ENCODE measurements at regions not wholly inside any gene's neighbourhood (a gene's known extent, or its start where the extent isn't known, plus 50 kb on each side); places are given as distances from the start of the nearest gene placed in this dataset.

DNA sequence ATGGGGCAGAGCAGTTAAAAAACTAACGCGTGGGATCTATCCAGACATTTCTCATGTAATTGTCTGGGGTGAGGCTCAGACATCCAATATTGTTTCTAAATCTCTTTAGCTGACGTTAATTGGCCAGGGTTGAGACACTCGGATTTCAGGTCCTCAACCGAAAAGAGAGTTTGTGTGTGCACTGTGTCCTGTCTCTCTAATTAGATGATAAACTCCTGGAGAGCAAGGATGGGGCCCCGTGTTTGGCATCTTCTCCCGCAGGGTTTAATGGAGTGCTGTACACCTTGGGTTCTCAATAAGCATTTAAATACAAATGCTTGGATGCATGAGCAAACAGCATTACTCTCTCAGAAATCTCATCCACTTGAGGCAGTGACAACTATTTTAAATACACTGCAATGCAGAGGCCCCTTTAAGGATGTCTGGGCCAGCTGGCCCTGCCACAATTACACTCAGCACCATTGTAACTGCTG lies 139.6 kb downstream of the MTX3 start:
- CTCF ChIA-PET, result no interaction called here
- no peak overlapping the region for H3K27ac Mint-ChIP-seq (ENCODE audit: unreplicated experiment)
- intact Hi-C loops (cut with micrococcal nuclease; ENCODE audit: unreplicated experiment), result no loop called here

DNA sequence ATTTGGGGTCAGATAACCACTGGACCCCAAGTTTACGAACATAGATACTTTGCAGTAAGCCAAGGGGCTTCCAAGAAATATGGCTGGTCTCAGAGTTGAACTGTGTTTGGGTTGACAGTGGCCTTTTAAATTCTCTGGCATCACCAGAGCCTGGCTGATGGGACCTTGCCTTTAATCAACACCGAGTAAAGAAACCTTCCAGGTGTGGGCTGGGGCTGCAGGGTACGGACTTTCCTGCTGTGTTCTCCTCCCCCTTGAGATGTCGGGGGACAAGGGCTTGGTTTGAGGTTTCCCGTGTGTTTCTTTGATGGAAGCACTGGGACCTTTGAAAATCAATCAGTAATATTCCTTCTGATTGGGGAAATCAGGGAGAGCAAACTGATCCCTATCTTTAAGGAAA lies 140.1 kb downstream of the MTX3 start:
- CTCF ChIA-PET, result no interaction called here

More for the DNA sequence above, 139.6 kb downstream of the MTX3 start:
- Mint-ChIP-seq H3K27me3 (ENCODE audit: unreplicated experiment) (peaks cover 21% of the 10 kb centered on the region), H3K36me3 (ENCODE audit: insufficient read depth, unreplicated experiment) (no peaks in the 10 kb centered on the region), H3K4me3 (ENCODE audit: low read depth, unreplicated experiment) (no peak overlapping the region), H3K4me1 (ENCODE audit: low read depth, unreplicated experiment) (no peaks in the 10 kb centered on the region), H3K9me3 (ENCODE audit: low read depth, unreplicated experiment) (no peaks in the 10 kb centered on the region)
- no peak for DNase-seq
- BruUV-seq (replicated peaks), result no TSS peak
- TF ChIP-seq, protein P1, sequence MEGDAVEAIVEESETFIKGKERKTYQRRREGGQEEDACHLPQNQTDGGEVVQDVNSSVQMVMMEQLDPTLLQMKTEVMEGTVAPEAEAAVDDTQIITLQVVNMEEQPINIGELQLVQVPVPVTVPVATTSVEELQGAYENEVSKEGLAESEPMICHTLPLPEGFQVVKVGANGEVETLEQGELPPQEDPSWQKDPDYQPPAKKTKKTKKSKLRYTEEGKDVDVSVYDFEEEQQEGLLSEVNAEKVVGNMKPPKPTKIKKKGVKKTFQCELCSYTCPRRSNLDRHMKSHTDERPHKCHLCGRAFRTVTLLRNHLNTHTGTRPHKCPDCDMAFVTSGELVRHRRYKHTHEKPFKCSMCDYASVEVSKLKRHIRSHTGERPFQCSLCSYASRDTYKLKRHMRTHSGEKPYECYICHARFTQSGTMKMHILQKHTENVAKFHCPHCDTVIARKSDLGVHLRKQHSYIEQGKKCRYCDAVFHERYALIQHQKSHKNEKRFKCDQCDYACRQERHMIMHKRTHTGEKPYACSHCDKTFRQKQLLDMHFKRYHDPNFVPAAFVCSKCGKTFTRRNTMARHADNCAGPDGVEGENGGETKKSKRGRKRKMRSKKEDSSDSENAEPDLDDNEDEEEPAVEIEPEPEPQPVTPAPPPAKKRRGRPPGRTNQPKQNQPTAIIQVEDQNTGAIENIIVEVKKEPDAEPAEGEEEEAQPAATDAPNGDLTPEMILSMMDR (IDR thresholded peaks at IDR 0.05; ENCODE audit: unreplicated experiment), result no peak

DNA sequence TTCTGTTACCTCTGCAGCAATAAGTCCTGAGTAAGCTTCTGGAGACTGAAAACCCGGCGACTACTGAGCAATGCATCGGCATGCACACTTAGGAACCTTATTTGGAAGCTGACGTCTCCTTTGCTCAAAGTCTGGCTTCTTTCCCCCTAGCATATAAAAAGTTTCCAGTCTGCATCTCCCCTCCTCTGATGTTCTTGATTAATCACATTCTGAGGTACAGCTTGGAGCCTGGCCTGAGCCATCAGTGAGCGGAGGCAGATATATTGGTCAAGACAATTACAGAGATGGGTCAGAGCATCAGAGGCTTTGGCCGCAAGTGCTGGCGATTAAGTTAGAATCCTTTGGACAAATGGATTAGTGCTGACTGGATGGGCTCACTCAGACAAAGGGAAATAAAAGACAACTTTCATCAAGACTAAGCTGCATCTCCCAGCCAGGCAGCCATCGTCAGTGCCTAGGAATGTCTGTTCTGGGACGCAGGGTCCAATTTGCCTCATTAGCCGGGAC lies 140.7 kb downstream of the MTX3 start:
- DNase-seq, result no peak
- H3K27me3 Mint-ChIP-seq (ENCODE audit: unreplicated experiment), result peaks cover 21% of the 10 kb centered on the region
- H3K27ac Mint-ChIP-seq (ENCODE audit: unreplicated experiment), result no peak overlapping the region
- BruUV-seq (replicated peaks), result no TSS peak
- intact Hi-C loops (cut with micrococcal nuclease; ENCODE audit: unreplicated experiment), result no loop called here
- TF ChIP-seq, protein P1 (IDR thresholded peaks at IDR 0.05; ENCODE audit: unreplicated experiment), result no peak
- no peaks in the 10 kb centered on the region for H3K36me3 Mint-ChIP-seq (ENCODE audit: insufficient read depth, unreplicated experiment)
- no peaks in the 10 kb centered on the region for H3K9me3 Mint-ChIP-seq (ENCODE audit: low read depth, unreplicated experiment)
- H3K4me3 Mint-ChIP-seq (ENCODE audit: low read depth, unreplicated experiment), result no peak overlapping the region
- CTCF ChIA-PET, result no interaction called here
- H3K4me1 Mint-ChIP-seq (ENCODE audit: low read depth, unreplicated experiment), result no peaks in the 10 kb centered on the region

More for the DNA sequence above, 140.1 kb downstream of the MTX3 start:
- Mint-ChIP-seq H3K4me1 (ENCODE audit: low read depth, unreplicated experiment) (no peaks in the 10 kb centered on the region), H3K9me3 (ENCODE audit: low read depth, unreplicated experiment) (no peaks in the 10 kb centered on the region), H3K27ac (ENCODE audit: unreplicated experiment) (no peak overlapping the region), H3K27me3 (ENCODE audit: unreplicated experiment) (peaks cover 21% of the 10 kb centered on the region), H3K4me3 (ENCODE audit: low read depth, unreplicated experiment) (no peak overlapping the region), H3K36me3 (ENCODE audit: insufficient read depth, unreplicated experiment) (no peaks in the 10 kb centered on the region)
- no TSS peak for BruUV-seq (replicated peaks)
- DNase-seq, result no peak
- TF ChIP-seq, protein P1 (IDR thresholded peaks at IDR 0.05; ENCODE audit: unreplicated experiment), result no peak
- intact Hi-C loops (cut with micrococcal nuclease; ENCODE audit: unreplicated experiment), result no loop called here

DNA sequence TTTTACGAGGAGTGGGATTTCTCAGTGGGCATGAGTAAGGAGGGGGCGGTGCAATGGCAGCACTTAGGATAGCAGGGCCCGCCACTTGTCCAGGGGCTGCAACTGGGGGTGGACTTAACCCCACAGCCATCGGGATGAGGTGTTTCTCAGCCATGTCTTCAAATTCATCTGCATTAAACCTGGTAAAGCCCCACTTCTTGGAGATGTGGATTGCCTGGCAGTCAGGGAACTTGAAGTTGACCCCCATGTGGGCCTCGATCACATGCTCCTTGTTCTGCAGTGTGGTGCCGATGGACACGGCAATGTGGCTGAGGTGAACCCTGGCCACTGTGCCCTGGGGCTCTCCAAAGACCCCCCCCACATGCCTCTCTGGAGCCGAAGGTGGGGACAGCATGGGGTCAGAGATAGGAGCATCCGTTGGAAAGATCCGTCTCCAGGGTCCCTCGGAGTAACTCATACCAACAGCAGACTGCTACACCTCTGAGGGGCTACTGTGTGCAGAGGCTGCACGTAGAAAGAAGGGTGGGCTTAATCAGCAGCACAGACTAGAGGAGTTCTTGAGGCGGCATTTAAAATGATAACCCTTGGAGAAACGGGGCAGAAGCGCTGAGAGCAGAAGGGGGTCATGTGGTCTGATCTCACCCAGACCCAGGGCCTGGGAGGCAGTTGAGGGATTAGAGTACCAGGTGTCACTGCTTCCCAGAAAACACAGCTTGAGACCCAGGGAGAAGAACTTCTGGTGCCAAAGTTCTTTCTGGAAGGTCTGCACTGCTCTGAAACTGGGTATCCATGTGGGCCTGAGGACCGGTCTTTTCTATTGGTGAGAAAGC lies 141.4 kb downstream of the MTX3 start:
- no peak for DNase-seq
- TF ChIP-seq, protein P1 (IDR thresholded peaks at IDR 0.05; ENCODE audit: unreplicated experiment), result no peak
- peaks cover 21% of the 10 kb centered on the region for H3K27me3 Mint-ChIP-seq (ENCODE audit: unreplicated experiment)
- no peaks in the 10 kb centered on the region for H3K36me3 Mint-ChIP-seq (ENCODE audit: insufficient read depth, unreplicated experiment)
- H3K4me1 Mint-ChIP-seq (ENCODE audit: low read depth, unreplicated experiment), result no peaks in the 10 kb centered on the region
- CTCF ChIA-PET, result no interaction called here
- no TSS peak for BruUV-seq (replicated peaks)
- H3K4me3 Mint-ChIP-seq (ENCODE audit: low read depth, unreplicated experiment), result no peak overlapping the region
- no peak overlapping the region for H3K27ac Mint-ChIP-seq (ENCODE audit: unreplicated experiment)
- intact Hi-C loops (cut with micrococcal nuclease; ENCODE audit: unreplicated experiment), result no loop called here
- H3K9me3 Mint-ChIP-seq (ENCODE audit: low read depth, unreplicated experiment), result no peaks in the 10 kb centered on the region
